Peyer's patch (tissue), 4 donors: ENCODE measurements at regions not wholly inside any gene's neighbourhood (a gene's known extent, or its start where the extent isn't known, plus 50 kb on each side); places are given as distances from the start of the nearest gene placed in this dataset.
"Not testable (repeated sequence)": the region's sequence is repeated elsewhere in the genome, so short reads cannot be mapped to it uniquely, and the experiment has no call there.

Experiments used
- DNase-seq, 3 donors: peaks; one replicate each; pipeline ENCODE4 v3.0.0-alpha.2; 2017 to 2019
- H3K27ac ChIP-seq, 4 donors: fragments of 200-600 bp; sonication (generic); one replicate each; pipeline ENCODE4 v1.5.1; 2016 to 2019
- H3K27me3 ChIP-seq, 2 donors: fragments of 200-600 bp; sonication (generic); one replicate each; pipeline ENCODE4 v1.5.1; 2019
- H3K36me3 ChIP-seq, 3 donors: fragments of 200-600 bp; sonication (generic); one replicate each; pipeline ENCODE4 v1.5.1; 2016 to 2019
- H3K4me1 ChIP-seq, 4 donors: fragments of 200-600 bp; sonication (generic); one replicate each; pipeline ENCODE4 v1.5.1; 2016 to 2019
- H3K4me3 ChIP-seq, 4 donors: fragments of 200-600 bp; sonication (generic); 1 replicate in 3 of 4; 2 replicates in 1 of 4; pipeline ENCODE4 v1.5.1; 2016 to 2019; ENCODE audit warnings: mild to moderate bottlenecking in 1 of 4
- H3K9me3 ChIP-seq, 4 donors: fragments of 200-600 bp; sonication (generic); one replicate each; pipeline ENCODE4 v1.5.1; 2016 to 2019; ENCODE audit warnings: mild to moderate bottlenecking in 1 of 4
- CTCF ChIP-seq, 6 experiments: fragments of 450-650 bp in 4 of 6; fragments of 200-600 bp in 2 of 6; sonication (generic) in 1 of 6; IDR thresholded peaks; one replicate each; pipeline ENCODE4 v1.5.1; 2017 to 2019; ENCODE audit warnings: antibody characterized with exemption in 6 of 6, mild to moderate bottlenecking in 3 of 6, moderate library complexity in 1 of 6
- POLR2A ChIP-seq, 2 donors: fragments of 450-650 bp; IDR thresholded peaks; one replicate each; pipeline ENCODE4 v1.5.1; 2017; ENCODE audit warnings: antibody characterized with exemption in 2 of 2, mild to moderate bottlenecking in 2 of 2, moderate library complexity in 2 of 2

- no peaks in the 10 kb centered on the region for H3K9me3 ChIP-seq
- no peak overlapping the region for H3K27ac ChIP-seq
- no peak for TF ChIP-seq POLR2A (IDR thresholded peaks at IDR 0.05)
- TF ChIP-seq CTCF (IDR thresholded peaks at IDR 0.05) = no peak
- H3K4me3 ChIP-seq = no peak overlapping the region
- DNase-seq = no peak
- no peaks in the 10 kb centered on the region for H3K27me3 ChIP-seq
- H3K4me1 ChIP-seq = no peaks in the 10 kb centered on the region
- no peaks in the 10 kb centered on the region for H3K36me3 ChIP-seq
Observed at GRCh38 chr4:14340321-14340720, 662.0 kb upstream of the CPEB2 start.

- Histone ChIP-seq H3K4me3 (no peak overlapping the region), H3K36me3 (no peaks in the 10 kb centered on the region), H3K4me1 (no peaks in the 10 kb centered on the region), H3K27me3 (no peaks in the 10 kb centered on the region), H3K9me3 (no peaks in the 10 kb centered on the region), H3K27ac (no peak overlapping the region)
- no peak for DNase-seq
- no peak for TF ChIP-seq CTCF (IDR thresholded peaks at IDR 0.05)
- no peak for TF ChIP-seq POLR2A (IDR thresholded peaks at IDR 0.05)
Observed at GRCh38 chr4:14343961-14344360, 658.3 kb upstream of the CPEB2 start.

GRCh38 chr4:14345356-14345775 lies 656.9 kb upstream of the CPEB2 start:
- Histone ChIP-seq H3K4me1 (no peaks in the 10 kb centered on the region), H3K9me3 (no peaks in the 10 kb centered on the region), H3K27me3 (no peaks in the 10 kb centered on the region), H3K4me3 (no peak overlapping the region), H3K36me3 (no peaks in the 10 kb centered on the region), H3K27ac (no peak overlapping the region)
- no peak for DNase-seq
- TF ChIP-seq POLR2A (IDR thresholded peaks at IDR 0.05) = no peak

- no peaks in the 10 kb centered on the region for H3K36me3 ChIP-seq
- TF ChIP-seq CTCF (IDR thresholded peaks at IDR 0.05) = no peak
- no peak for TF ChIP-seq POLR2A (IDR thresholded peaks at IDR 0.05)
- DNase-seq = no peak
- no peaks in the 10 kb centered on the region for H3K4me1 ChIP-seq
- H3K4me3 ChIP-seq = no peak overlapping the region
- H3K27ac ChIP-seq = no peak overlapping the region
- no peaks in the 10 kb centered on the region for H3K27me3 ChIP-seq
- no peaks in the 10 kb centered on the region for H3K9me3 ChIP-seq
Observed at GRCh38 chr4:14347526-14347925, 654.8 kb upstream of the CPEB2 start.

GRCh38 chr4:14348506-14348905 lies 653.8 kb upstream of the CPEB2 start:
- Histone ChIP-seq H3K4me3 (no peak overlapping the region), H3K9me3 (no peaks in the 10 kb centered on the region), H3K36me3 (no peaks in the 10 kb centered on the region), H3K4me1 (no peaks in the 10 kb centered on the region), H3K27ac (no peak overlapping the region), H3K27me3 (no peaks in the 10 kb centered on the region)
- no peak for TF ChIP-seq CTCF (IDR thresholded peaks at IDR 0.05)
- TF ChIP-seq POLR2A (IDR thresholded peaks at IDR 0.05) = no peak
- DNase-seq = no peak

GRCh38 chr4:14358544-14359160 lies 643.6 kb upstream of the CPEB2 start:
- H3K36me3 ChIP-seq, DNase-seq, H3K4me3 ChIP-seq, H3K4me1 ChIP-seq, H3K9me3 ChIP-seq, H3K27me3 ChIP-seq, H3K27ac ChIP-seq: not testable (repeated sequence)

GRCh38 chr4:14359991-14360390 lies 642.3 kb upstream of the CPEB2 start:
- Histone ChIP-seq H3K4me3 (no peak overlapping the region), H3K4me1 (no peaks in the 10 kb centered on the region), H3K9me3 (no peaks in the 10 kb centered on the region), H3K36me3 (no peaks in the 10 kb centered on the region), H3K27ac (no peak overlapping the region), H3K27me3 (no peaks in the 10 kb centered on the region)
- TF ChIP-seq CTCF (IDR thresholded peaks at IDR 0.05) (no peak), POLR2A (IDR thresholded peaks at IDR 0.05) (no peak)
- no peak for DNase-seq
